ENCODE measurements at regions not wholly inside any gene's neighbourhood (a gene's known extent, or its start where the extent isn't known, plus 50 kb on each side); places are given as distances from the start of the nearest gene placed in this dataset.

- no peaks in the 10 kb centered on the region for H3K36me3 ChIP-seq
- peaks cover 7% of the 10 kb centered on the region for H3K9me3 ChIP-seq (ENCODE audit: severe bottlenecking)
- TF ChIP-seq, protein P1, sequence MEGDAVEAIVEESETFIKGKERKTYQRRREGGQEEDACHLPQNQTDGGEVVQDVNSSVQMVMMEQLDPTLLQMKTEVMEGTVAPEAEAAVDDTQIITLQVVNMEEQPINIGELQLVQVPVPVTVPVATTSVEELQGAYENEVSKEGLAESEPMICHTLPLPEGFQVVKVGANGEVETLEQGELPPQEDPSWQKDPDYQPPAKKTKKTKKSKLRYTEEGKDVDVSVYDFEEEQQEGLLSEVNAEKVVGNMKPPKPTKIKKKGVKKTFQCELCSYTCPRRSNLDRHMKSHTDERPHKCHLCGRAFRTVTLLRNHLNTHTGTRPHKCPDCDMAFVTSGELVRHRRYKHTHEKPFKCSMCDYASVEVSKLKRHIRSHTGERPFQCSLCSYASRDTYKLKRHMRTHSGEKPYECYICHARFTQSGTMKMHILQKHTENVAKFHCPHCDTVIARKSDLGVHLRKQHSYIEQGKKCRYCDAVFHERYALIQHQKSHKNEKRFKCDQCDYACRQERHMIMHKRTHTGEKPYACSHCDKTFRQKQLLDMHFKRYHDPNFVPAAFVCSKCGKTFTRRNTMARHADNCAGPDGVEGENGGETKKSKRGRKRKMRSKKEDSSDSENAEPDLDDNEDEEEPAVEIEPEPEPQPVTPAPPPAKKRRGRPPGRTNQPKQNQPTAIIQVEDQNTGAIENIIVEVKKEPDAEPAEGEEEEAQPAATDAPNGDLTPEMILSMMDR (IDR thresholded peaks at IDR 0.05; ENCODE audit: low read depth, low read length), result no peak
- DNase-seq, result no peak
- H3K4me3 ChIP-seq (ENCODE audit: low read depth, low read length), result no peak overlapping the region
- no peak overlapping the region for H3K27ac ChIP-seq
- no peaks in the 10 kb centered on the region for H3K27me3 ChIP-seq (ENCODE audit: insufficient read depth, low read depth, severe bottlenecking)
Observed at GRCh38 chr9:81480828-81481604, 208.3 kb downstream of the TLE1 start.

DNA sequence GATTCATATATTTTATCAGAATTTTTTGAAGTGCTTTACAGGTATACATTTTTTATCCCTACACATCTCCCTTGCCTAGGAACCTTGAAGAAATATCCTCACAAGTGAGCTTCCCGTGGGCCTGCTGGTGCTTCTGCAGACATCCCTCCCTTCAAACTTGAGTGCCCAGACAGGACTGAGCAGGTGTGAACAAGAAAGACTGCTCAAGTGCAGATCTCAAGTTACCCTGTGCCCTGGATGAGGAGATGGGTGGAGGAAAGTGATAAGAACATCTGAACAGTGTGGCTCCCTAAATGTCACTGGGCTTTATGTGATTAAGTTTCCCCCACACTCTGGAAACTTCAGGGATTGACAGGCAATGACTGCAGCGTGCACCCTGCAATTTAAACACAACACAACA lies 209.8 kb downstream of the TLE1 start:
- Histone ChIP-seq H3K27me3 (ENCODE audit: insufficient read depth, low read depth, severe bottlenecking) (no peaks in the 10 kb centered on the region), H3K9me3 (ENCODE audit: severe bottlenecking) (peaks cover 7% of the 10 kb centered on the region), H3K36me3 (no peaks in the 10 kb centered on the region), H3K4me3 (ENCODE audit: low read depth, low read length) (no peak overlapping the region), H3K27ac (no peak overlapping the region)
- no peak for DNase-seq
- TF ChIP-seq, protein P1 (IDR thresholded peaks at IDR 0.05; ENCODE audit: low read depth, low read length), result no peak

DNA sequence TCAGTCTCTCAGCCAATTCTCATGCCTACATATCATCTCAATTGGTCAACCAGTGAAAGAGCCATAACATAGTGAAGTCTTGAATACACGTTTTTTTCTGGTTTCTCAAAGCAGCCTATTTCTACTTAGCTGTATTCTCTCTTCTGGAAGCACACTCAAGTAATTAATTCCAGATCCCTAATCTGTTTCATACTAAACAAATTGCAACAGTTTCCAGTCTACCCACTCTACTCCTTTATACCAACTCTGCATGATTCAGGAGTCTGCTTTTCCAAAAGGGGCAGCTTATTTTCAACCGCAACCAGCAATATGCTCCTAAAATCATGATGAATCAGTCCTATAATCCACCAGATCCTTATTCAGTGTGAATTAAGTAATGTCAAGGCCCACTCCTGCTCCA lies 211.7 kb downstream of the TLE1 start:
- Histone ChIP-seq H3K36me3 (no peaks in the 10 kb centered on the region), H3K27me3 (ENCODE audit: insufficient read depth, low read depth, severe bottlenecking) (no peaks in the 10 kb centered on the region), H3K27ac (no peak overlapping the region), H3K4me3 (ENCODE audit: low read depth, low read length) (no peak overlapping the region), H3K9me3 (ENCODE audit: severe bottlenecking) (peaks cover 7% of the 10 kb centered on the region)
- no peak for DNase-seq
- TF ChIP-seq, protein P1 (IDR thresholded peaks at IDR 0.05; ENCODE audit: low read depth, low read length), result no peak

GRCh38 chr9:81476813-81477490 lies 212.4 kb downstream of the TLE1 start:
- TF ChIP-seq, protein P1 (IDR thresholded peaks at IDR 0.05; ENCODE audit: low read depth, low read length), result no peak
- H3K36me3 ChIP-seq, result no peaks in the 10 kb centered on the region
- peaks cover 7% of the 10 kb centered on the region for H3K9me3 ChIP-seq (ENCODE audit: severe bottlenecking)
- H3K4me3 ChIP-seq (ENCODE audit: low read depth, low read length), result no peak overlapping the region
- no peak overlapping the region for H3K27ac ChIP-seq
- no peaks in the 10 kb centered on the region for H3K27me3 ChIP-seq (ENCODE audit: insufficient read depth, low read depth, severe bottlenecking)
- no peak for DNase-seq

- no peaks in the 10 kb centered on the region for H3K27me3 ChIP-seq (ENCODE audit: insufficient read depth, low read depth, severe bottlenecking)
- H3K9me3 ChIP-seq (ENCODE audit: severe bottlenecking), result no peaks in the 10 kb centered on the region
- no peak overlapping the region for H3K4me3 ChIP-seq (ENCODE audit: low read depth, low read length)
- no peak for DNase-seq
- TF ChIP-seq, protein P1 (IDR thresholded peaks at IDR 0.05; ENCODE audit: low read depth, low read length), result no peak
- no peak overlapping the region for H3K27ac ChIP-seq
- no peaks in the 10 kb centered on the region for H3K36me3 ChIP-seq
Observed at GRCh38 chr9:81474792-81475191, 214.6 kb downstream of the TLE1 start.

All from WERI-Rb-1 (cell line).